ENCODE measurements at regions not wholly inside any gene's neighbourhood (a gene's known extent, or its start where the extent isn't known, plus 50 kb on each side); places are given as distances from the start of the nearest gene placed in this dataset.

- TF ChIP-seq ZNF704 (CRISPR knock-in tag; IDR thresholded peaks at IDR 0.05; ENCODE audit: borderline replicate concordance) (no peak), KDM4B (CRISPR knock-in tag; IDR thresholded peaks at IDR 0.05) (no peak), YEATS2 (CRISPR knock-in tag; IDR thresholded peaks at IDR 0.05; ENCODE audit: borderline replicate concordance) (no peak), PLSCR1 (CRISPR knock-in tag; IDR thresholded peaks at IDR 0.05; ENCODE audit: borderline replicate concordance) (no peak), ZNF878 (CRISPR knock-in tag; IDR thresholded peaks at IDR 0.05) (no peak; the same call in 1 of the 2 replicates), ATF7-NPFF (CRISPR knock-in tag; IDR thresholded peaks at IDR 0.05; ENCODE audit: low read depth) (no peak), ZNF761 (CRISPR knock-in tag; conservative IDR thresholded peaks at IDR 0.05) (peak; percentile 83; the same call in 1 of the 2 replicates), RBM22 (optimal IDR thresholded peaks at IDR 0.05; ENCODE audit: low read length) (peak; percentile 32), ZNF616 (CRISPR knock-in tag; IDR thresholded peaks at IDR 0.05; ENCODE audit: low read depth) (0 out of 2 replicates have a peak, but pooled peaks have one; percentile 55), SMAD1 (CRISPR knock-in tag; IDR thresholded peaks at IDR 0.05; ENCODE audit: borderline replicate concordance, low read depth) (no peak; the same call in 1 of the 2 replicates), TFAP4 (IDR thresholded peaks at IDR 0.05; ENCODE audit: borderline replicate concordance, low read depth) (peak; percentile 74; the same call in 1 of the 2 replicates), ZNF180 (CRISPR knock-in tag; IDR thresholded peaks at IDR 0.05; ENCODE audit: borderline replicate concordance, low read depth) (no peak), ZNF605 (CRISPR knock-in tag; IDR thresholded peaks at IDR 0.05) (peak; percentile 69), CREB3 (CRISPR knock-in tag; IDR thresholded peaks at IDR 0.05) (no peak), E2F2 (CRISPR knock-in tag; IDR thresholded peaks at IDR 0.05; ENCODE audit: borderline replicate concordance) (0 out of 2 replicates have a peak, but pooled peaks have one; percentile 6), PHB2 (IDR thresholded peaks at IDR 0.05; ENCODE audit: partially characterized antibody) (no peak), ZNF564 (CRISPR knock-in tag; IDR thresholded peaks at IDR 0.05) (0 out of 2 replicates have a peak, but pooled peaks have one; percentile 18), SOX6 (IDR thresholded peaks at IDR 0.05) (no peak), SOX6 (CRISPR knock-in tag; IDR thresholded peaks at IDR 0.05) (peak; percentile 93), TBX3 (IDR thresholded peaks at IDR 0.05; ENCODE audit: borderline replicate concordance) (peak; percentile 1; the same call in 1 of the 2 replicates), ZNF629 (CRISPR knock-in tag; conservative IDR thresholded peaks at IDR 0.05) (0 out of 2 replicates have a peak, but pooled peaks have one; percentile 50), ZBTB44 (CRISPR knock-in tag; IDR thresholded peaks at IDR 0.05) (no peak), HDAC6 (IDR thresholded peaks at IDR 0.05; ENCODE audit: low read depth, low read length) (no peak)
These were observed 144.1 kb upstream of the ERRFI1 start (continued) for GRCh38 chr1:8170059-8170835.
